GM12892 (cell line): ENCODE measurements at regions not wholly inside any gene's neighbourhood (a gene's known extent, or its start where the extent isn't known, plus 50 kb on each side); places are given as distances from the start of the nearest gene placed in this dataset.

Experiments used
- POLR2A ChIP-seq: IDR thresholded peaks from 2 replicates; pipeline ENCODE4 v1.6.1; 2011; ENCODE audit warnings: low read depth, low read length, control low read depth
- POLR2AphosphoS5 ChIP-seq: IDR thresholded peaks from 2 replicates; pipeline ENCODE4 v1.6.1; 2011; ENCODE audit warnings: low read depth, low read length, control low read depth

DNA sequence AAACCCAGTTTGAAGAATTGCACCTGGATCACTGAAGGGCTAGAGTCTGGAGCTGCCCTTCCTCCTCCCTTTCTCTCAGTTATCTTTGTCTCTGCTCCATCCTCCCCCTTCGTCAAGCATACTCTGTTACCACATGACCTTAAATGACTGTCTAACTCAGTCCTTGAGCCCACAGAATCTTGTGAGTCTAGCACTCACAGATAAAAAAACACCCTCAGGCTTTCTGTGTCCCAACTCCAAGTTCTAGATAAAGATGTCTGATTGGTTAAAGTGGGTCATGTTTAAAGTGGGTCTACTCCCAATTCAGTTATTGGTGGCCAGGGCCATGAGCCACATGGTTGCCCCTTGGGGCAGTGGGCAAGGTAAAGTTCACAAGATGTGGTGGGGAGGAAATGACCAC, 53.5 kb upstream of the CYP1B1 start:
- TF ChIP-seq POLR2A, result no peak
- TF ChIP-seq POLR2AphosphoS5, result no peak
